K562 (cell line): ENCODE measurements at regions not wholly inside any gene's neighbourhood (a gene's known extent, or its start where the extent isn't known, plus 50 kb on each side); places are given as distances from the start of the nearest gene placed in this dataset.
A peak's percentile ranks its signal among the peaks of the same experiment; 100 is the strongest.

Source experiments
- ATAC-seq: fragments of 200-7000 bp; cut with Tn5 transposase; 3 replicates; pipeline ENCODE4 v1.9.1; 2020; ENCODE audit warnings: moderate library complexity
- BruUV-seq: library from RNA; stranded (reverse); fragments of 400-500 nt; replicated peaks from 2 replicates; lab custom pipeline; 2021; lab: Mats Ljungman, UMichigan
- CTCF ChIA-PET: fragments of 300-600 bp; formaldehyde crosslinking; extraction: SDS; loops from one replicate; lab custom pipeline; 2021; ENCODE audit warnings: low intra/inter-chr PET ratio; lab: Yijun Ruan, JAX
- POLR2A ChIA-PET: fragments of 300-600, 350-650 bp; sonication (Branson Sonifier 250); formaldehyde crosslinking; extraction: SDS; loops from one replicate; lab custom pipeline; 2021; ENCODE audit warnings: antibody characterized with exemption, inconsistent platforms; lab: Yijun Ruan, JAX
- DNase-seq, 4 experiments: peaks; one replicate each; pipeline versions ENCODE4 v3.0.0 to v3.0.0-alpha.2; 2011 to 2018; ENCODE audit warnings: low spot score in 3 of 4, mixed read lengths in 3 of 4; ENCODE audit errors: extremely low read depth in 1 of 4
- FAIRE-seq: peaks from 2 replicates; lab custom pipeline; 2011; peaks lifted over from hg19 to GRCh38; lab: Jason Lieb, UNC
- H2AFZ ChIP-seq: 2 replicates; pipeline ENCODE4 v1.6.0; 2011; ENCODE audit warnings: low read depth, low read length, control low read depth, inconsistent platforms
- H3K27ac ChIP-seq: fragments of 200-600 bp; 3 replicates; pipeline ENCODE4 v1.8.0; 2011; ENCODE audit warnings: low read depth, mild to moderate bottlenecking, control low read depth, inconsistent platforms, low read length, moderate library complexity, mixed read lengths; ENCODE audit errors: extremely low read depth
- H3K27me3 ChIP-seq, 2 experiments: fragments of 300-600 bp in 1 of 2; 2 replicates in 1 of 2; 3 replicates in 1 of 2; pipeline versions ENCODE4 v1.6.0 to v1.8.0; 2011; ENCODE audit warnings: inconsistent platforms in 2 of 2, low read length in 2 of 2, mild to moderate bottlenecking in 1 of 2, mixed read lengths in 1 of 2, moderate library complexity in 1 of 2; ENCODE audit not compliant: control insufficient read depth in 2 of 2, insufficient read depth in 2 of 2
- H3K36me3 ChIP-seq: fragments of 300-600 bp; 3 replicates; pipeline ENCODE4 v1.8.0; 2011; ENCODE audit warnings: mild to moderate bottlenecking, low read length, inconsistent platforms; ENCODE audit not compliant: control insufficient read depth, insufficient read depth
- H3K4me1 ChIP-seq, 2 experiments: fragments of 200-600 bp in 1 of 2; replicated peaks in 1 of 2; 2 replicates in 1 of 2; 3 replicates in 1 of 2; pipeline versions ENCODE4 v1.5.1 to v1.8.0; 2011; ENCODE audit warnings: inconsistent platforms in 2 of 2, low read length in 2 of 2, mild to moderate bottlenecking in 1 of 2, mixed read lengths in 1 of 2, moderate library complexity in 1 of 2; ENCODE audit not compliant: control insufficient read depth in 2 of 2, insufficient read depth in 2 of 2
- H3K4me2 ChIP-seq: 2 replicates; pipeline ENCODE4 v1.6.1; 2011; ENCODE audit warnings: low read length, control low read depth, inconsistent platforms, mixed read lengths; ENCODE audit not compliant: insufficient read depth
- H3K4me3 ChIP-seq: fragments of 200-600 bp; sonication (generic), shearing (Covaris generic); 2 replicates; pipeline ENCODE4 v1.5.1; 2016; ENCODE audit warnings: control low read depth, inconsistent platforms
- H3K79me2 ChIP-seq: fragments of 200-600 bp; 3 replicates; pipeline ENCODE4 v1.8.0; 2011; ENCODE audit warnings: low read length, inconsistent platforms; ENCODE audit not compliant: control insufficient read depth, insufficient read depth
- H3K9ac ChIP-seq, 2 experiments: 2 replicates each; pipeline versions ENCODE4 v1.6.0 to v1.6.1; 2011; ENCODE audit warnings: low read depth in 2 of 2, low read length in 2 of 2, control low read depth in 1 of 2, inconsistent platforms in 1 of 2, mild to moderate bottlenecking in 1 of 2, mixed read lengths in 1 of 2; ENCODE audit not compliant: insufficient read depth in 1 of 2
- H3K9me1 ChIP-seq: one replicate; pipeline ENCODE4 v1.6.0; 2011; ENCODE audit warnings: inconsistent platforms, mild to moderate bottlenecking, low read length, moderate library complexity; ENCODE audit not compliant: control insufficient read depth, insufficient read depth
- H3K9me3 ChIP-seq: replicated peaks from 2 replicates; pipeline ENCODE4 v1.5.1; 2011; ENCODE audit warnings: low read depth, low read length, inconsistent platforms; ENCODE audit not compliant: control insufficient read depth, insufficient read depth
- H4K20me1 ChIP-seq: replicated peaks from 2 replicates; pipeline ENCODE4 v1.6.1; 2011; ENCODE audit warnings: low read length, inconsistent platforms, mixed read lengths; ENCODE audit not compliant: control insufficient read depth, insufficient read depth
- WGBS: fragments of 100-300 bp; shearing (Covaris generic); methylation state at CpG from one replicate; pipeline ENCODE4 v1.1.6; 2016; ENCODE audit warnings: low coverage, mixed read lengths; ENCODE audit not compliant: insufficient coverage; ENCODE audit errors: missing lambda C conversion rate; 5-methylcytosine and 5-hydroxymethylcytosine counted together
- in situ Hi-C: fragments of 300-500 bp; cut with MboI; formaldehyde crosslinking; loops from 4 replicates; pipeline ENCODE4 v1.15.0; 2018; ENCODE audit warnings: inconsistent platforms, mixed read lengths
- intact Hi-C: fragments of 100-400 bp; cut with micrococcal nuclease; formaldehyde crosslinking; loops from 2 replicates; pipeline ENCODE4 v1.14.2; 2022
- TF ChIP-seq, protein P1 (sequence below): fragments of 450-650 bp; formaldehyde crosslinking; IDR thresholded peaks from 2 replicates; pipeline ENCODE4 v1.4.0; 2022; ENCODE audit warnings: mild to moderate bottlenecking, moderate library complexity
- TF ChIP-seq, protein P2 (sequence below): fragments of 200-600 bp; sonication (generic); IDR thresholded peaks from one replicate; pipeline ENCODE4 v1.6.1; 2012; ENCODE audit warnings: mild to moderate bottlenecking, low read depth, low read length, inconsistent platforms

DNA sequence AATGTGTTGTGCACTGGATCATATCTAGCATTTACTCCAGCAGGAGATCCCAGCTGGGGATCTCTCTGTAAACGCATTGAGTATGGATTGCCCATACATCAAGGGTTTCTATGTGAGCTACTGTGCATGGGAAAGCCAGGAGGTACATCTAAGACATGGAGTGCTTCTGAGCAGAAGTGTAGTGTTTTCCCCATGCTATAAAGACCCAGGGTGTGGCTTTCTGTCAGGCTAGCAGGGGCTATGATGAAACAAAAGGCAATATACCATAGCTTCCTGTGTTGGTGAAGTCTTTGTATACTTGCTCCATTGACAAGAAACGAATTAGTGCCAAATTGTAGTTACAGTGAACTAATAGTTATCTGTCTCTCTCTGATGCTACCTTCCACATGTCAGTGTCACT lies 329.3 kb upstream of the TLE4 start:
- H3K4me3 ChIP-seq, result no peak overlapping the region
- FAIRE-seq, result no peak
- in situ Hi-C loops, result no loop called here
- no peaks in the 10 kb centered on the region for H3K79me2 ChIP-seq
- BruUV-seq, result no TSS peak
- CTCF ChIA-PET, result no interaction called here
- TF ChIP-seq, protein P1, sequence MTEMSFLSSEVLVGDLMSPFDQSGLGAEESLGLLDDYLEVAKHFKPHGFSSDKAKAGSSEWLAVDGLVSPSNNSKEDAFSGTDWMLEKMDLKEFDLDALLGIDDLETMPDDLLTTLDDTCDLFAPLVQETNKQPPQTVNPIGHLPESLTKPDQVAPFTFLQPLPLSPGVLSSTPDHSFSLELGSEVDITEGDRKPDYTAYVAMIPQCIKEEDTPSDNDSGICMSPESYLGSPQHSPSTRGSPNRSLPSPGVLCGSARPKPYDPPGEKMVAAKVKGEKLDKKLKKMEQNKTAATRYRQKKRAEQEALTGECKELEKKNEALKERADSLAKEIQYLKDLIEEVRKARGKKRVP (CRISPR knock-in tag), result peak; percentile 61; the same call in 1 of the 2 replicates
- TF ChIP-seq, protein P2, sequence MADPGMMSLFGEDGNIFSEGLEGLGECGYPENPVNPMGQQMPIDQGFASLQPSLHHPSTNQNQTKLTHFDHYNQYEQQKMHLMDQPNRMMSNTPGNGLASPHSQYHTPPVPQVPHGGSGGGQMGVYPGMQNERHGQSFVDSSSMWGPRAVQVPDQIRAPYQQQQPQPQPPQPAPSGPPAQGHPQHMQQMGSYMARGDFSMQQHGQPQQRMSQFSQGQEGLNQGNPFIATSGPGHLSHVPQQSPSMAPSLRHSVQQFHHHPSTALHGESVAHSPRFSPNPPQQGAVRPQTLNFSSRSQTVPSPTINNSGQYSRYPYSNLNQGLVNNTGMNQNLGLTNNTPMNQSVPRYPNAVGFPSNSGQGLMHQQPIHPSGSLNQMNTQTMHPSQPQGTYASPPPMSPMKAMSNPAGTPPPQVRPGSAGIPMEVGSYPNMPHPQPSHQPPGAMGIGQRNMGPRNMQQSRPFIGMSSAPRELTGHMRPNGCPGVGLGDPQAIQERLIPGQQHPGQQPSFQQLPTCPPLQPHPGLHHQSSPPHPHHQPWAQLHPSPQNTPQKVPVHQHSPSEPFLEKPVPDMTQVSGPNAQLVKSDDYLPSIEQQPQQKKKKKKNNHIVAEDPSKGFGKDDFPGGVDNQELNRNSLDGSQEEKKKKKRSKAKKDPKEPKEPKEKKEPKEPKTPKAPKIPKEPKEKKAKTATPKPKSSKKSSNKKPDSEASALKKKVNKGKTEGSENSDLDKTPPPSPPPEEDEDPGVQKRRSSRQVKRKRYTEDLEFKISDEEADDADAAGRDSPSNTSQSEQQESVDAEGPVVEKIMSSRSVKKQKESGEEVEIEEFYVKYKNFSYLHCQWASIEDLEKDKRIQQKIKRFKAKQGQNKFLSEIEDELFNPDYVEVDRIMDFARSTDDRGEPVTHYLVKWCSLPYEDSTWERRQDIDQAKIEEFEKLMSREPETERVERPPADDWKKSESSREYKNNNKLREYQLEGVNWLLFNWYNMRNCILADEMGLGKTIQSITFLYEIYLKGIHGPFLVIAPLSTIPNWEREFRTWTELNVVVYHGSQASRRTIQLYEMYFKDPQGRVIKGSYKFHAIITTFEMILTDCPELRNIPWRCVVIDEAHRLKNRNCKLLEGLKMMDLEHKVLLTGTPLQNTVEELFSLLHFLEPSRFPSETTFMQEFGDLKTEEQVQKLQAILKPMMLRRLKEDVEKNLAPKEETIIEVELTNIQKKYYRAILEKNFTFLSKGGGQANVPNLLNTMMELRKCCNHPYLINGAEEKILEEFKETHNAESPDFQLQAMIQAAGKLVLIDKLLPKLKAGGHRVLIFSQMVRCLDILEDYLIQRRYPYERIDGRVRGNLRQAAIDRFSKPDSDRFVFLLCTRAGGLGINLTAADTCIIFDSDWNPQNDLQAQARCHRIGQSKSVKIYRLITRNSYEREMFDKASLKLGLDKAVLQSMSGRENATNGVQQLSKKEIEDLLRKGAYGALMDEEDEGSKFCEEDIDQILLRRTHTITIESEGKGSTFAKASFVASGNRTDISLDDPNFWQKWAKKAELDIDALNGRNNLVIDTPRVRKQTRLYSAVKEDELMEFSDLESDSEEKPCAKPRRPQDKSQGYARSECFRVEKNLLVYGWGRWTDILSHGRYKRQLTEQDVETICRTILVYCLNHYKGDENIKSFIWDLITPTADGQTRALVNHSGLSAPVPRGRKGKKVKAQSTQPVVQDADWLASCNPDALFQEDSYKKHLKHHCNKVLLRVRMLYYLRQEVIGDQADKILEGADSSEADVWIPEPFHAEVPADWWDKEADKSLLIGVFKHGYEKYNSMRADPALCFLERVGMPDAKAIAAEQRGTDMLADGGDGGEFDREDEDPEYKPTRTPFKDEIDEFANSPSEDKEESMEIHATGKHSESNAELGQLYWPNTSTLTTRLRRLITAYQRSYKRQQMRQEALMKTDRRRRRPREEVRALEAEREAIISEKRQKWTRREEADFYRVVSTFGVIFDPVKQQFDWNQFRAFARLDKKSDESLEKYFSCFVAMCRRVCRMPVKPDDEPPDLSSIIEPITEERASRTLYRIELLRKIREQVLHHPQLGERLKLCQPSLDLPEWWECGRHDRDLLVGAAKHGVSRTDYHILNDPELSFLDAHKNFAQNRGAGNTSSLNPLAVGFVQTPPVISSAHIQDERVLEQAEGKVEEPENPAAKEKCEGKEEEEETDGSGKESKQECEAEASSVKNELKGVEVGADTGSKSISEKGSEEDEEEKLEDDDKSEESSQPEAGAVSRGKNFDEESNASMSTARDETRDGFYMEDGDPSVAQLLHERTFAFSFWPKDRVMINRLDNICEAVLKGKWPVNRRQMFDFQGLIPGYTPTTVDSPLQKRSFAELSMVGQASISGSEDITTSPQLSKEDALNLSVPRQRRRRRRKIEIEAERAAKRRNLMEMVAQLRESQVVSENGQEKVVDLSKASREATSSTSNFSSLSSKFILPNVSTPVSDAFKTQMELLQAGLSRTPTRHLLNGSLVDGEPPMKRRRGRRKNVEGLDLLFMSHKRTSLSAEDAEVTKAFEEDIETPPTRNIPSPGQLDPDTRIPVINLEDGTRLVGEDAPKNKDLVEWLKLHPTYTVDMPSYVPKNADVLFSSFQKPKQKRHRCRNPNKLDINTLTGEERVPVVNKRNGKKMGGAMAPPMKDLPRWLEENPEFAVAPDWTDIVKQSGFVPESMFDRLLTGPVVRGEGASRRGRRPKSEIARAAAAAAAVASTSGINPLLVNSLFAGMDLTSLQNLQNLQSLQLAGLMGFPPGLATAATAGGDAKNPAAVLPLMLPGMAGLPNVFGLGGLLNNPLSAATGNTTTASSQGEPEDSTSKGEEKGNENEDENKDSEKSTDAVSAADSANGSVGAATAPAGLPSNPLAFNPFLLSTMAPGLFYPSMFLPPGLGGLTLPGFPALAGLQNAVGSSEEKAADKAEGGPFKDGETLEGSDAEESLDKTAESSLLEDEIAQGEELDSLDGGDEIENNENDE, result no peak
- TF ChIP-seq, all 486 proteins: peak for 1
- WGBS, result 5% methylated on average over 2 of the region's 2 CpGs
- Histone ChIP-seq H3K9me1 (no peaks in the 10 kb centered on the region), H4K20me1 (no peaks in the 10 kb centered on the region), H3K9me3 (no peaks in the 10 kb centered on the region), H3K4me1 (no peaks in the 10 kb centered on the region), H2AFZ (no peak overlapping the region), H3K36me3 (no peaks in the 10 kb centered on the region), H3K9ac (no peak overlapping the region), H3K27me3 (no peaks in the 10 kb centered on the region), H3K27ac (no peak overlapping the region), H3K4me2 (no peak overlapping the region)
- DNase-seq (no peak), ATAC-seq (no peak)
- POLR2A ChIA-PET, result no interaction called here
- intact Hi-C loops, result no loop called here
